ENCODE measurements at regions not wholly inside any gene's neighbourhood (a gene's known extent, or its start where the extent isn't known, plus 50 kb on each side); places are given as distances from the start of the nearest gene placed in this dataset.

DNA sequence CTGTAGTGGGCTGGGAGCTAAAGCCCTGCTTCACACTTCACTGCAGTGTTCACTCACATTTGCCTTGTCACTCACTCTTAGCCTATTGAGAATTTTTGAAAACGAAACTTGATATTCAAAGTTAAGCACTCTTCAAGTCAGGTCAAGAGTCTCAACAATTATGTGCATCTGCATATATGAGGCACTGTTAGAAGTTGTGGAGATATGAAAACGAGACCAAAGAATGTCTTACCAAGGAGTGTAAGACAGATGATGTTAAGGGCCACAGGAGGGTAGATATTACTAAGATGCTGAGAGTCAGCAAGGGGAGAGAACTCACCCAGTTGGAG is 64.7 kb upstream of the GJA8 start:
- TF ChIP-seq POLR2A (IDR thresholded peaks at IDR 0.05) (no peak), POLR2AphosphoS5 (IDR thresholded peaks at IDR 0.05) (no peak), EP300 (IDR thresholded peaks at IDR 0.05) (no peak)
- TF ChIP-seq, protein P1, sequence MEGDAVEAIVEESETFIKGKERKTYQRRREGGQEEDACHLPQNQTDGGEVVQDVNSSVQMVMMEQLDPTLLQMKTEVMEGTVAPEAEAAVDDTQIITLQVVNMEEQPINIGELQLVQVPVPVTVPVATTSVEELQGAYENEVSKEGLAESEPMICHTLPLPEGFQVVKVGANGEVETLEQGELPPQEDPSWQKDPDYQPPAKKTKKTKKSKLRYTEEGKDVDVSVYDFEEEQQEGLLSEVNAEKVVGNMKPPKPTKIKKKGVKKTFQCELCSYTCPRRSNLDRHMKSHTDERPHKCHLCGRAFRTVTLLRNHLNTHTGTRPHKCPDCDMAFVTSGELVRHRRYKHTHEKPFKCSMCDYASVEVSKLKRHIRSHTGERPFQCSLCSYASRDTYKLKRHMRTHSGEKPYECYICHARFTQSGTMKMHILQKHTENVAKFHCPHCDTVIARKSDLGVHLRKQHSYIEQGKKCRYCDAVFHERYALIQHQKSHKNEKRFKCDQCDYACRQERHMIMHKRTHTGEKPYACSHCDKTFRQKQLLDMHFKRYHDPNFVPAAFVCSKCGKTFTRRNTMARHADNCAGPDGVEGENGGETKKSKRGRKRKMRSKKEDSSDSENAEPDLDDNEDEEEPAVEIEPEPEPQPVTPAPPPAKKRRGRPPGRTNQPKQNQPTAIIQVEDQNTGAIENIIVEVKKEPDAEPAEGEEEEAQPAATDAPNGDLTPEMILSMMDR (IDR thresholded peaks at IDR 0.05), result no peak
